T-helper 9 cell (primary cell): ENCODE measurements at regions not wholly inside any gene's neighbourhood (a gene's known extent, or its start where the extent isn't known, plus 50 kb on each side); places are given as distances from the start of the nearest gene placed in this dataset.
"Not testable (repeated sequence)": the region's sequence is repeated elsewhere in the genome, so short reads cannot be mapped to it uniquely, and the experiment has no call there.

Source experiments
- DNase-seq: peaks from one replicate; pipeline ENCODE4 v3.0.0-alpha.2; 2020

- DNase-seq: not testable (repeated sequence)
Observed at GRCh38 chr1:146409116-146409801, 180.4 kb upstream of the NOTCH2NLA start.

- DNase-seq: not testable (repeated sequence)
Observed at GRCh38 chr1:146401281-146401825, 172.5 kb upstream of the NOTCH2NLA start.

- DNase-seq: not testable (repeated sequence)
Observed at GRCh38 chr1:146400173-146401121, 171.6 kb upstream of the NOTCH2NLA start.

- DNase-seq: not testable (repeated sequence)
Observed at GRCh38 chr1:146399225-146399624, 170.4 kb upstream of the NOTCH2NLA start.

- not testable (repeated sequence) for DNase-seq
Observed at GRCh38 chr1:146396801-146397200, 168.0 kb upstream of the NOTCH2NLA start.

- not testable (repeated sequence) for DNase-seq
Observed at GRCh38 chr1:146396242-146396641, 167.4 kb upstream of the NOTCH2NLA start.

GRCh38 chr1:146393796-146394195 is 165.0 kb upstream of the NOTCH2NLA start:
- not testable (repeated sequence) for DNase-seq

GRCh38 chr1:146393154-146393553 is 164.3 kb upstream of the NOTCH2NLA start:
- DNase-seq: not testable (repeated sequence)

- not testable (repeated sequence) for DNase-seq
Observed at GRCh38 chr1:146389178-146389577, 160.4 kb upstream of the NOTCH2NLA start.

GRCh38 chr1:146387750-146388469 is 159.1 kb upstream of the NOTCH2NLA start:
- not testable (repeated sequence) for DNase-seq

GRCh38 chr1:146386851-146387749 is 158.3 kb upstream of the NOTCH2NLA start:
- peak; percentile 32 for DNase-seq

GRCh38 chr1:146381196-146381595 is 152.4 kb upstream of the NOTCH2NLA start:
- DNase-seq: not testable (repeated sequence)

GRCh38 chr1:146376708-146377496 is 148.1 kb upstream of the NOTCH2NLA start:
- peak; percentile 53 for DNase-seq

GRCh38 chr1:146376309-146376707 is 147.5 kb upstream of the NOTCH2NLA start:
- DNase-seq: peak; percentile 64

- DNase-seq: not testable (repeated sequence)
Observed at GRCh38 chr1:146375108-146375507, 146.3 kb upstream of the NOTCH2NLA start.

GRCh38 chr1:146369940-146370339 is 141.1 kb upstream of the NOTCH2NLA start:
- DNase-seq: peak; percentile 34

GRCh38 chr1:146355373-146355772 is 126.6 kb upstream of the NOTCH2NLA start:
- not testable (repeated sequence) for DNase-seq

- not testable (repeated sequence) for DNase-seq
Observed at GRCh38 chr1:146326863-146327262, 98.0 kb upstream of the NOTCH2NLA start.

GRCh38 chr1:146324463-146324862 is 95.6 kb upstream of the NOTCH2NLA start:
- not testable (repeated sequence) for DNase-seq

GRCh38 chr1:146323302-146323701 is 94.5 kb upstream of the NOTCH2NLA start:
- DNase-seq: not testable (repeated sequence)
